Peyer's patch (tissue), 4 donors: ENCODE measurements at regions not wholly inside any gene's neighbourhood (a gene's known extent, or its start where the extent isn't known, plus 50 kb on each side); places are given as distances from the start of the nearest gene placed in this dataset.

Experiments
- CTCF ChIP-seq, 6 experiments: fragments of 450-650 bp in 4 of 6; fragments of 200-600 bp in 2 of 6; sonication (generic) in 1 of 6; IDR thresholded peaks; one replicate each; pipeline ENCODE4 v1.5.1; 2017 to 2019; ENCODE audit warnings: antibody characterized with exemption in 6 of 6, mild to moderate bottlenecking in 3 of 6, moderate library complexity in 1 of 6
- POLR2A ChIP-seq, 2 donors: fragments of 450-650 bp; IDR thresholded peaks; one replicate each; pipeline ENCODE4 v1.5.1; 2017; ENCODE audit warnings: antibody characterized with exemption in 2 of 2, mild to moderate bottlenecking in 2 of 2, moderate library complexity in 2 of 2

GRCh38 chr10:117677239-117677638, 134.7 kb downstream of the EMX2 start:
- no peak for TF ChIP-seq CTCF (IDR thresholded peaks at IDR 0.05)
- no peak for TF ChIP-seq POLR2A (IDR thresholded peaks at IDR 0.05)
